HG02610 (cell line): ENCODE measurements at regions not wholly inside any gene's neighbourhood (a gene's known extent, or its start where the extent isn't known, plus 50 kb on each side); places are given as distances from the start of the nearest gene placed in this dataset.
"Not testable (repeated sequence)": the region's sequence is repeated elsewhere in the genome, so short reads cannot be mapped to it uniquely, and the experiment has no call there.

Experiments used
- ATAC-seq: cut with Tn5 transposase; IDR thresholded peaks from one replicate; pipeline ENCODE4 v1.9.1; 2021; ENCODE audit warnings: mild to moderate bottlenecking, moderate library complexity; ENCODE audit not compliant: unreplicated experiment

DNA sequence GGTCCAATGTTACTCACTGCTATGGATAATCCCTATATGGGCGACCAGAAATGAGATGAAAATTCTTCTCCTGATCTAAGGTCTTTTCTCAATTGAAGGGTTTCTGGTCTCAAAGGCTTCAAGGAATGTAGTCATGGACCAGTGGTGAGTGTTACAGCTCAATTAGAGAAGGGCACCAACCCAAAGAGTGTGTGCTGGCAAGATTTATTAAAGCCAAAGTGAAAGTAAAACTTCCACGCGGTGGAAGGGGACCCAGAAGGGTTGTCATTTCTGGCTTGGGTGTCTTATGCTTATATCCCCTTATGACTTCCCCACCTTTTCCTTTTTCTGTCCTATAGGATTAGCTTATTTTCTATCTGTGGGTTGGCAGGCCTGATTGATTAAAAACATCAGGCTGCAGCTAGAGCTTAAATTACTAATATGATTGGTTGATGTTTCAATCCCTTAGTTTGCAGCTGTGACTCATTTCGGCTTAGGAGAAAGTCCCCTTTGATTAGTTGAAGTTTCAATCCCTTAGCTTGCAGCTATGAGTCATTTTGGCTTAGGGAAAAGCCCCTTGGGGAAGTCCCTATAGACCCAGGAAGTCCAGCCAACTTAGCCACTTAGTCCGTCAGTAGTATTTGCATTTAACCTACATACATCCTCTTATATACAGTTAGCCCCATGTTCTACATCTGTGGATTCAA is 179.5 kb upstream of the NLGN4Y start:
- ATAC-seq: peak; percentile 60

DNA sequence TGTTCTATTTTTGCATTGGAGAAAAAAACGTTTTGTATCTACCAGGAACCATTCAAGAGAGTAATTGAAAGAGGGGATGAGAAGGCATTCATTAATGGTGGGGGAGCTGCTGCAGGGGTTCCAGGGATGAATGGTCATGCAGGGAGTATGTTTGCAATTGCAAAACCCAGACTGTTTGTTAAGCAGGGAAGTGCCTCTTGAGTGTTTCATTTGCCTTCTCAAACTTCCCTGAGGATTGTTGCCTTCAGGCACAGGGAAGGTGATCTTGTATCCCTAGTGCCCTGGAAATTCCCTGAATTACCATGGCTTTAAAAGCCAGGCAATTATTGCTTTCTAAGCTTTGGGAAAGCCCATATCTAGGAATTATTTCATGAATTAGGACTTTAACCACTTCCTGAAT is 172.7 kb upstream of the NLGN4Y start:
- ATAC-seq: no peak

DNA sequence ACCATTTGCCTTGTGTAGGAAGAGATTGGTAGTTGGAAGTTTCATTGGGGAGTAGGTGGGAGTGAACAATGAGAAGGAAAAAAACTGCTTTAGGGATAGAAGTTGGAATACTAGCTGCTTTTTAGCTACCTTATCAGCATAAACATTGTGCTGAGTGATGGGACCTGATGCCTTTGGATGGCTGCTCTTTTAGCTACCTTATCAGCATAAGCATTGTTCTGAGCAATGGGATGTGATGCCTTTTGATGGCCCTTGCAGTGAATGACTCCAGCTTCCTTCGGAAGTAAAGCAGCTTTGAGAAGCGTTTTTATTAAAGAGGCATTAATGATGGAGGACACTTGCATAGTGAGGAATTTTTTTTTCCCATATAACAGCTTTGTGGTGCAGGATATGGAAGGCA is 168.2 kb upstream of the NLGN4Y start:
- no peak for ATAC-seq

DNA sequence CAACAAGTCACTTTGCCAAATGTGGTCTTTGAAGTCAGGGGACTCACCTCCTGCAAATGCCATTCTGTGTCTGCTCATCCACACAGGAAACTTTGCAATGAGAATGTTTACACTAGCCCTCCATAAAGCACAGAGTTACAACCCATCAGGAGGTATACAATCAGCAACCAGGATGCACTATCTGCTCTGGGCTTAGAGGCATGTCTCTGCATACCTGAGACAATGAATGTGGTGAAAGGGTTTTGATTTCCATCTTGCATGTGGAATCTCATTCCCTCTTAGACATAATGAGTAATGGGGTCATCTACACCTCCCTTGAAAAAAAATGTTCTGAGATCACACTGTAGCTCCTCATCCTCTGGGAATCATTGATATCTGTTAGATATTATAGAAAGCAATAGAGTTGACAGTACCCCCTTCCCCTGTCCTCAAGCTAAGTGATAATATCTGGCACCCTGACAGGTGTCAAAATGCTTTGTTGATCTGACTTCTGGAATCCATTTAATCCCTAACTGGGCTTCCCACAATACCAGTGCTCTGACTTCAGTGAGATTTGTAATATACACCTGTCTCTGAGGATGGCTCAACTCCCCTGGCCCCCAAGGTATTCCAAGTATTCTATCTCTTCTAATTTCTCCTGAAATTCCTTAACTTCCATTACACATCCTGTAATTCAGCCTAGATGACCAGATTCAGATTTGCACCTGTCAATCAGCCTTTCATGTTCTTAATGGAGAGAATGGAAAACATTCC is 163.4 kb upstream of the NLGN4Y start:
- ATAC-seq: no peak

DNA sequence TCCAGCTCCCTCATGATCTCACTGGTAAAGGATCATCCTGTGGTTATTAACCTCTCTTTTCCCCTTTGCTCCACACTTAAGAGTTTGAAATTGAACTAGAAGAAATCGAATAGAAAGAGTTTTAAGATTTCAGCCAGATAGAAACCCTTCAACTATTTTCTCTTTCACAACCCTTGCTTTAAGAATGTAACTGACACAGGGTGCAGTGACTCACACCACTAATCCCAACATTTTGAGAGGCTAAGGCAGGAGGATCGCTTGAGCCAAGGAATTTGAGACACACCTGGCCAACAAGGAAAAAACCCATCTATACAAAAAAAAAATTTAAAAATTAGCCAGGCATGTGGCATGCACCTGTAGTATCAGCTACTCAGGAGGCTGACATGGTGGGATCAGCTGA is 150.7 kb upstream of the NLGN4Y start:
- ATAC-seq: no peak

- no peak for ATAC-seq
Measured at GRCh38 chrY:14378217-14378616, 146.1 kb upstream of the NLGN4Y start.

DNA sequence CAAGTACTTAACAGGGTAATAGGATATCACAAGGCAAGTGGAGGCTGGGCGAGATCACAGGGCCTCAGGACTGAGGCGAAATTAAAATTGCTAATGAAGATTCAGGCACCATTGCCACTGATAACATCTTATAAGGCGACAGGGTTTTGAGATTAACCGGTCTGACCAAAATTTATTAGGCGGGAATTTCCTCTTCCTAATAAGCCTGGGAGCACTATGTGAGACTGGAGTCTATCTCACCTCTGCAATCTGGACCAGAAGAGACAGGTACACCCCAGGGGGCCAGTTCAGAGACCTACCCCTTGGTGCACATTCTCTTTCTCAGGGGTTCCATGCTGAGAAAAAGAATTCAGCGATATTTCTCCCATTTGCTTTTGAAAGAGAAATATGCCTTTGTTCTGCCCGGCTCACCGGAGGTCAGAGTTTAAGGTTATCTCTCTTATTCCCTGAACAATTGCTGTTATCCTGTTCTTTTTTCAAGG is 113.7 kb upstream of the NLGN4Y start:
- ATAC-seq: not testable (repeated sequence)

DNA sequence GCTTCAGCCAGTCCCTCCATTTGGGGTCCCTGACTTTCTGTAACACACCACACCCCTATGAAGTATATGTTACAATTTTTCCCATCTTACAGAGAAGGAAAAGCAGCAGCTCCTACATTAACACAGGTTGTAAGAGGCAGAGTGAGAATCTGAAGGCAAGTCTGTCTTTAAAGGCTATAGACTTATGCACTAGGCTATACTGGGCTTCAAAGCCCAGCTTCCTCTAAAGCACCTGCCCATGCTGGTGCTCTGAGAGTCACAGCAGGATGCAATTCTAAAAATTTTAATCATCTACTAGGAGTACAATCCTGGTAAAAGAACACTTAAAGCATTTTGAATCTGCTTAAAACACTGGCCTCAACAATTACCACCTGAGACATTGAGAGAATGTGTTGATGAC is 113.0 kb upstream of the NLGN4Y start:
- no peak for ATAC-seq

GRCh38 chrY:14436546-14436945 is 87.8 kb upstream of the NLGN4Y start:
- ATAC-seq: no peak

- no peak for ATAC-seq
Measured at GRCh38 chrY:14437626-14438025, 86.7 kb upstream of the NLGN4Y start.

DNA sequence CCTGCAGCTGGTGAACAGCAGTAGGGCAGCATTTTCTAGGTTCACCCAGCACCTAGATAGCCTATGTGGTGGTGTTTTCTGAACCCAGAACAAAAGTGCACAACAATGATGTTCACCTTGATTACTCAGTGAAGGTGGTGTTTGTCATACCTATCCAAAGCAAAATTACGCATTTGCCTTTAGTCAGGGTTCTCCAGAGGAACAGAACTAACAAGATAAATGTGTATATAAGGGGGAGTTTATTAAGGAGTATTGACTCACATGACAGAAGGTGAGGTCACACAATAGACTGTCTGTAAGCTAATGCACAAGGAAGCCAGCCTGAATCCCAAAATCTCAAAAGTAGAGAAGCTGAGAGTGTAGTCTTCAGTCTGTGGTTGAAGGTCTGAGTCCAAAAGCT is 85.9 kb upstream of the NLGN4Y start:
- no peak for ATAC-seq

DNA sequence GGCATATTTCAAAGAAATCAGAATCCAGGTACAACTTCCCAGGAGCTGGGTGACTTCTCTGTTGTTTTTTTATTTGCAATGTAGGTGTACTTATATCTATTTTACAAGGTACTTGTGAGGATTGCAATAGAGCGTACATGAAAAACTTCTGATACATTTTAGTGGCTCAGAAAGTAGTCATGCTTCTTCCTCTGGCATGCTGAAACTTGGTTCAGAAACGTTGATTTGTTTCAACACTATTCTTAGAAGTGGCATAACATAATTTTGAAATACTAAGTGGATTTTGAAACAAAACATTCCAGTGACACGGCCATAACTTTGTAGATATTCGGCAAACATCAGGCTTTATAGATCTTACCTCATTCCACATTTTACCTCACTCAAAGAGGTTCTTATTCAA is 79.8 kb upstream of the NLGN4Y start:
- ATAC-seq: no peak

- no peak for ATAC-seq
Measured at GRCh38 chrY:14468151-14468683, 56.1 kb upstream of the NLGN4Y start.

DNA sequence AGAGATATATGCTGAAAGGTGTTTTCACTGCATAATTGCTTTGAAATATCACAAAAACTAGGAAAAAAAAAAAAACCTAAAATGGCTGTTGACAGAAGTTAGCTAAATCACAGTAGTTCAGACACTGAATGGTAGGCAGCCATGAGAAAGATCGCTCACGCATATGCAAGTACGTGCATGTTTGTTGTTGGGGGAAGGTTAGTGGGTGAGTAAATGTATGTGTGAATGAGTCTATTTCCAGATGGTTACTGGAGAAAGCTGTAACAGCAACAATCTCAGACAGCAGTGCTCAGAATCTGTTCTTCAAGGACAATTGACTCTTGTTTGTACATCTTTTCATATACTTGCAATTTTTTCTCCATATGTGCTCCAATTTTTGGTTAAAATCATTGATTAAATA is 51.9 kb upstream of the NLGN4Y start:
- no peak for ATAC-seq

GRCh38 chrY:14473320-14473719 is 51.0 kb upstream of the NLGN4Y start:
- no peak for ATAC-seq
